Astrocyte (in vitro differentiated cells and primary cell): ENCODE measurements at regions not wholly inside any gene's neighbourhood (a gene's known extent, or its start where the extent isn't known, plus 50 kb on each side); places are given as distances from the start of the nearest gene placed in this dataset.

Source experiments
- DNase-seq: peaks from one replicate; pipeline ENCODE4 v3.0.0-alpha.2; 2010; ENCODE audit warnings: low read depth
- FAIRE-seq: peaks from 2 replicates; lab custom pipeline; 2011; peaks lifted over from hg19 to GRCh38; lab: Jason Lieb, UNC
- H2AFZ ChIP-seq: 2 replicates; pipeline ENCODE4 v1.6.0; 2012; ENCODE audit warnings: low read depth, low read length, inconsistent platforms
- H3K27ac ChIP-seq: 2 replicates; pipeline ENCODE4 v1.5.1; 2011; ENCODE audit warnings: low read depth, low read length, inconsistent platforms
- H3K27me3 ChIP-seq: 2 replicates; pipeline ENCODE4 v1.6.0; 2011; ENCODE audit warnings: low read length, inconsistent platforms; ENCODE audit not compliant: insufficient read depth
- H3K36me3 ChIP-seq: 2 replicates; pipeline ENCODE4 v1.5.1; 2011; ENCODE audit warnings: low read length, inconsistent platforms; ENCODE audit not compliant: insufficient read depth
- H3K4me1 ChIP-seq: 2 replicates; pipeline ENCODE4 v1.5.1; 2011; ENCODE audit warnings: low read length, inconsistent platforms; ENCODE audit not compliant: insufficient read depth
- H3K4me2 ChIP-seq: 2 replicates; pipeline ENCODE4 v1.6.0; 2012; ENCODE audit warnings: low read length, inconsistent platforms
- H3K4me3 ChIP-seq: 2 replicates; pipeline ENCODE4 v1.5.1; 2011; ENCODE audit warnings: low read depth, mild to moderate bottlenecking, low read length, inconsistent platforms; ENCODE audit not compliant: insufficient read depth
- H3K79me2 ChIP-seq: 2 replicates; pipeline ENCODE4 v1.6.0; 2012; ENCODE audit warnings: mild to moderate bottlenecking, low read length, inconsistent platforms; ENCODE audit not compliant: insufficient read depth
- H3K9ac ChIP-seq: 2 replicates; pipeline ENCODE4 v1.6.0; 2012; ENCODE audit warnings: mild to moderate bottlenecking, low read length, inconsistent platforms
- H3K9me3 ChIP-seq: 2 replicates; pipeline ENCODE4 v1.5.1; 2012; ENCODE audit warnings: low read depth, mild to moderate bottlenecking, low read length, inconsistent platforms; ENCODE audit not compliant: insufficient read depth
- H4K20me1 ChIP-seq: 2 replicates; pipeline ENCODE4 v1.6.0; 2012; ENCODE audit warnings: low read length, inconsistent platforms; ENCODE audit not compliant: insufficient read depth
- H3K27ac Mint-ChIP-seq: one replicate; pipeline ENCODE4 v1.8.0; 2021; ENCODE audit warnings: mild to moderate bottlenecking, mixed read lengths; ENCODE audit not compliant: unreplicated experiment
- H3K27me3 Mint-ChIP-seq: one replicate; pipeline ENCODE4 v1.8.0; 2021; ENCODE audit warnings: low read depth, mixed read lengths; ENCODE audit not compliant: unreplicated experiment
- H3K36me3 Mint-ChIP-seq: one replicate; pipeline ENCODE4 v1.8.0; 2021; ENCODE audit warnings: low read depth, mixed read lengths; ENCODE audit not compliant: unreplicated experiment
- H3K4me1 Mint-ChIP-seq: one replicate; pipeline ENCODE4 v1.8.0; 2021; ENCODE audit warnings: low read depth, mixed read lengths; ENCODE audit not compliant: unreplicated experiment
- H3K4me3 Mint-ChIP-seq: one replicate; pipeline ENCODE4 v1.8.0; 2021; ENCODE audit warnings: mild to moderate bottlenecking, moderate library complexity, mixed read lengths; ENCODE audit not compliant: unreplicated experiment
- H3K9me3 Mint-ChIP-seq: one replicate; pipeline ENCODE4 v1.8.0; 2021; ENCODE audit warnings: mild to moderate bottlenecking, mixed read lengths; ENCODE audit not compliant: unreplicated experiment
- EZH2 ChIP-seq: IDR thresholded peaks from 2 replicates; pipeline ENCODE4 v1.6.1; 2012; ENCODE audit warnings: mild to moderate bottlenecking, low read length, inconsistent platforms; ENCODE audit not compliant: insufficient read depth
- TF ChIP-seq, protein P1 (sequence below): IDR thresholded peaks from 2 replicates; pipeline ENCODE4 v1.5.1; 2011; ENCODE audit warnings: low read depth, mild to moderate bottlenecking, inconsistent platforms, low read length, moderate library complexity; ENCODE audit not compliant: insufficient read depth

- H3K36me3 ChIP-seq: no peaks in the 10 kb centered on the region
- no peaks in the 10 kb centered on the region for H3K79me2 ChIP-seq
- H3K4me3 ChIP-seq: no peak overlapping the region
- peaks cover 4% of the 10 kb centered on the region for H3K9me3 Mint-ChIP-seq
- no peaks in the 10 kb centered on the region for H3K4me1 ChIP-seq
- TF ChIP-seq EZH2: no peak
- TF ChIP-seq, protein P1, sequence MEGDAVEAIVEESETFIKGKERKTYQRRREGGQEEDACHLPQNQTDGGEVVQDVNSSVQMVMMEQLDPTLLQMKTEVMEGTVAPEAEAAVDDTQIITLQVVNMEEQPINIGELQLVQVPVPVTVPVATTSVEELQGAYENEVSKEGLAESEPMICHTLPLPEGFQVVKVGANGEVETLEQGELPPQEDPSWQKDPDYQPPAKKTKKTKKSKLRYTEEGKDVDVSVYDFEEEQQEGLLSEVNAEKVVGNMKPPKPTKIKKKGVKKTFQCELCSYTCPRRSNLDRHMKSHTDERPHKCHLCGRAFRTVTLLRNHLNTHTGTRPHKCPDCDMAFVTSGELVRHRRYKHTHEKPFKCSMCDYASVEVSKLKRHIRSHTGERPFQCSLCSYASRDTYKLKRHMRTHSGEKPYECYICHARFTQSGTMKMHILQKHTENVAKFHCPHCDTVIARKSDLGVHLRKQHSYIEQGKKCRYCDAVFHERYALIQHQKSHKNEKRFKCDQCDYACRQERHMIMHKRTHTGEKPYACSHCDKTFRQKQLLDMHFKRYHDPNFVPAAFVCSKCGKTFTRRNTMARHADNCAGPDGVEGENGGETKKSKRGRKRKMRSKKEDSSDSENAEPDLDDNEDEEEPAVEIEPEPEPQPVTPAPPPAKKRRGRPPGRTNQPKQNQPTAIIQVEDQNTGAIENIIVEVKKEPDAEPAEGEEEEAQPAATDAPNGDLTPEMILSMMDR: no peak
- H3K4me2 ChIP-seq: no peak overlapping the region
- no peak for FAIRE-seq
- no peak overlapping the region for H2AFZ ChIP-seq
- H3K27me3 Mint-ChIP-seq: no peaks in the 10 kb centered on the region
- H3K36me3 Mint-ChIP-seq: no peaks in the 10 kb centered on the region
- H3K27ac ChIP-seq: no peak overlapping the region
- no peak overlapping the region for H3K9ac ChIP-seq
- DNase-seq: no peak
- no peaks in the 10 kb centered on the region for H3K9me3 ChIP-seq
- H3K27ac Mint-ChIP-seq: no peak overlapping the region
- no peak overlapping the region for H3K4me3 Mint-ChIP-seq
- no peaks in the 10 kb centered on the region for H3K27me3 ChIP-seq
- H4K20me1 ChIP-seq: no peaks in the 10 kb centered on the region
- no peaks in the 10 kb centered on the region for H3K4me1 Mint-ChIP-seq
Observed at GRCh38 chr3:78003090-78003489, 963.2 kb downstream of the ROBO2 start.

DNA sequence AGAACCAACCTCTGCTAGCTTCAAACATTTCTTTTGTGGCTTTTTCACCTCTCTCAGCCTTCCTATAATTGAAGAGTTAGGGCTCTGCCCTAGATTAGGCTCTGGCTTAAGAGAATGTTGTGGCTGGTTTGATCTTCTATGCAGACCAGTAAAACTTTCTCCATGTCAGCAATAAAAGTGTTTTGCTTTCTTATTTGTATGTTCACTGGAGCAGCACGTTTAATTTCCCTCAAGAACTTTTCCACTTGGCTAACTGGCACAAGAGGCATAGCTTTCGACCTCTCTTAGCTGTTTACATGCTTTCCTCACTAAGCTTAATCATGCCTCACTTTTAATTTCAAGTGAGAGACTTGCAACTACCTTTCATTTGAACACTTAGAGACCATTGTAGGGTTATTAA, 964.7 kb downstream of the ROBO2 start:
- H3K4me2 ChIP-seq: no peak overlapping the region
- H3K9me3 ChIP-seq: no peaks in the 10 kb centered on the region
- TF ChIP-seq, protein P1: no peak
- TF ChIP-seq EZH2: no peak
- no peak overlapping the region for H3K27ac Mint-ChIP-seq
- H3K4me3 Mint-ChIP-seq: no peak overlapping the region
- no peak for DNase-seq
- no peaks in the 10 kb centered on the region for H3K4me1 Mint-ChIP-seq
- H3K36me3 Mint-ChIP-seq: no peaks in the 10 kb centered on the region
- H3K36me3 ChIP-seq: no peaks in the 10 kb centered on the region
- no peak overlapping the region for H3K27ac ChIP-seq
- no peak overlapping the region for H3K9ac ChIP-seq
- no peaks in the 10 kb centered on the region for H3K27me3 Mint-ChIP-seq
- no peaks in the 10 kb centered on the region for H3K27me3 ChIP-seq
- no peak overlapping the region for H2AFZ ChIP-seq
- H4K20me1 ChIP-seq: no peaks in the 10 kb centered on the region
- H3K4me1 ChIP-seq: no peaks in the 10 kb centered on the region
- no peak overlapping the region for H3K4me3 ChIP-seq
- H3K9me3 Mint-ChIP-seq: peaks cover 4% of the 10 kb centered on the region
- H3K79me2 ChIP-seq: no peaks in the 10 kb centered on the region
- no peak for FAIRE-seq

DNA sequence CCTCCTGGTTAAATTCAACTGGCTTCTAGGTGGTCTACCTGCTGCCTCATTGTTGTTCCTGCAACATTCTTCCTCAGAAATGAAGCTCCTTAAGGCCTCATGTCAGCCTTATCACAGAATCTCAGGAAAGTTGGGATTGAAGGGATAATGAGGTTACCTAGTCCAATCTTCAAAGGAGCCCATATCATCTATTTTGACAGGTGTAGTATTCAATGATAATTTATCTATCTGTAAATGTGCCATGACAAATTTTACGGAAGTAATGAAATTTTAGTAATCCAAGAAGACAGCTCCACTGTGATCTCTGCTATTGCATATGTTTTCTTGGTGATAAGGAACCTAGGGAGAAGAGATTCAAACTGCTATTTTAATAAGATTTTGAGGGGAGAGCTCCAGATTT, 973.8 kb downstream of the ROBO2 start:
- no peaks in the 10 kb centered on the region for H3K27me3 ChIP-seq
- Mint-ChIP-seq H3K27ac (no peak overlapping the region), H3K4me3 (no peak overlapping the region), H3K36me3 (no peaks in the 10 kb centered on the region), H3K9me3 (peaks cover 3% of the 10 kb centered on the region), H3K27me3 (no peaks in the 10 kb centered on the region), H3K4me1 (no peaks in the 10 kb centered on the region)
- no peak overlapping the region for H3K4me3 ChIP-seq
- H4K20me1 ChIP-seq: no peaks in the 10 kb centered on the region
- no peaks in the 10 kb centered on the region for H3K79me2 ChIP-seq
- TF ChIP-seq, protein P1: no peak
- no peak for TF ChIP-seq EZH2
- H2AFZ ChIP-seq: no peak overlapping the region
- H3K9me3 ChIP-seq: no peaks in the 10 kb centered on the region
- no peaks in the 10 kb centered on the region for H3K36me3 ChIP-seq
- no peak overlapping the region for H3K9ac ChIP-seq
- no peak overlapping the region for H3K27ac ChIP-seq
- no peaks in the 10 kb centered on the region for H3K4me1 ChIP-seq
- H3K4me2 ChIP-seq: no peak overlapping the region
- FAIRE-seq: no peak
- DNase-seq: no peak
